ENCODE measurements at regions not wholly inside any gene's neighbourhood (a gene's known extent, or its start where the extent isn't known, plus 50 kb on each side); places are given as distances from the start of the nearest gene placed in this dataset.
"Not testable (repeated sequence)": the region's sequence is repeated elsewhere in the genome, so short reads cannot be mapped to it uniquely, and the experiment has no call there.

DNA sequence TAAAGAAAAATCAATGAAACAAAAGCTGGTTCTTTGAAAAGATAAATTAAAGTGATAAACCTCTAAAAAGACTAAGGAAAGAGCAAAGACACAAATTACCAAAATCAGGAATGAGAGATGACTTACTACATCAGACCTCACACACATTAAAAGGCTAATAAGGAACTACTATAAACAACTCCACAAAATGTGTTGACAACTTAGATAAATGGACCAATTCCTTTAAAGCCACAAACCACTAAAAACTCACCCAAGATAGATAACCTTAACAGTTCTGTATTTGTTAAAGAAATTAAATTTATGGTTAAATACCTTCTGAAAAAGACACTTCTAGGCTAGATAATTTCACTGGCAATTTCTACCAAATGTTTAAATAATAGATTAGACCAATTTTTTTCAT, 170.4 kb downstream of the SMAD6 start:
- in situ Hi-C loops (cut with HindIII; ENCODE audit: low sequenced_read_pairs): no loop called here
- peak; percentile 9 for DNase-seq (ENCODE audit: low read depth, low spot score)
- no peak overlapping the region for H3K4me3 ChIP-seq (ENCODE audit: low read depth, low read length)
- TF ChIP-seq, protein P1, sequence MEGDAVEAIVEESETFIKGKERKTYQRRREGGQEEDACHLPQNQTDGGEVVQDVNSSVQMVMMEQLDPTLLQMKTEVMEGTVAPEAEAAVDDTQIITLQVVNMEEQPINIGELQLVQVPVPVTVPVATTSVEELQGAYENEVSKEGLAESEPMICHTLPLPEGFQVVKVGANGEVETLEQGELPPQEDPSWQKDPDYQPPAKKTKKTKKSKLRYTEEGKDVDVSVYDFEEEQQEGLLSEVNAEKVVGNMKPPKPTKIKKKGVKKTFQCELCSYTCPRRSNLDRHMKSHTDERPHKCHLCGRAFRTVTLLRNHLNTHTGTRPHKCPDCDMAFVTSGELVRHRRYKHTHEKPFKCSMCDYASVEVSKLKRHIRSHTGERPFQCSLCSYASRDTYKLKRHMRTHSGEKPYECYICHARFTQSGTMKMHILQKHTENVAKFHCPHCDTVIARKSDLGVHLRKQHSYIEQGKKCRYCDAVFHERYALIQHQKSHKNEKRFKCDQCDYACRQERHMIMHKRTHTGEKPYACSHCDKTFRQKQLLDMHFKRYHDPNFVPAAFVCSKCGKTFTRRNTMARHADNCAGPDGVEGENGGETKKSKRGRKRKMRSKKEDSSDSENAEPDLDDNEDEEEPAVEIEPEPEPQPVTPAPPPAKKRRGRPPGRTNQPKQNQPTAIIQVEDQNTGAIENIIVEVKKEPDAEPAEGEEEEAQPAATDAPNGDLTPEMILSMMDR (IDR thresholded peaks at IDR 0.05; ENCODE audit: low read depth, low read length): no peak

DNA sequence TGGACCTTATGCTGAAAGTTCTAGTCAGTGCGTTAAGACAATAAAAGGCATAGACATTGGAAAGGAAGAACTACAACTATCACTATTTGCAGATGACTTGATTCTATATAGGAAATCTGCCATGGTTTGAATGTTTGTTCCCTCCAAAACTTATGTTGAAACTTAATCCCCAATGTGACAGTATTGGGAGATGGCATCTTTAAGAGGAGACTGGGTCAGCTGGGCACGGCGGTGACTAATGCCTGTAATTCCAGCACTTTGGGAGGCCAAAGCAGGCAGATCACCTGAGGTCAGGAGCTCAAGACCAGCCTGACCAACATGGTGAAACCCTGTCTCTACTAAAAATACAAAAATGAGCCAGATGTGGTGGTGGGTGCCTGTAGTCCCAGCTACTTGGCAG, 171.3 kb downstream of the SMAD6 start:
- H3K4me3 ChIP-seq (ENCODE audit: low read depth, low read length); DNase-seq (ENCODE audit: low read depth, low spot score); in situ Hi-C loops (cut with HindIII; ENCODE audit: low sequenced_read_pairs): not testable (repeated sequence)

DNA sequence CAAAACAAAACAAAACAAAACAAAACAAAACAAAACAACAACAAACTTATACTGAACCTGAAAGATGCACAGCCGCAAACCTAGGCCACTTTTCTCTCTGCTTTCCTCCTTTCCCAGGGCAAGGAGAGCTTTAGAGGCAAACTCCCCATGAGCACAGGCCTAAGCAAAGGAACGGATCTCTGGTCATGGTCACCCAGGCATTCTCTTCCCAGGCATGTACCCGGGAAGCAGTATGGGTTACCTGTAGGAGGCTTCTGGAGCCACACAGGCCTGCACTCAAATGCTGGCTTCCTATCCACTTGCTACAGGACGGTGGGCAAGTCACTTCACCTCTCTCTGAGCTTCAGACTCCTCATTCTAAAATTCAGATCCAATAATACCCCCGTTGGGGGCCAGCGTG, 171.8 kb downstream of the SMAD6 start:
- in situ Hi-C loops (cut with HindIII; ENCODE audit: low sequenced_read_pairs): no loop called here
- TF ChIP-seq, protein P1 (IDR thresholded peaks at IDR 0.05; ENCODE audit: low read depth, low read length): no peak
- no peak for DNase-seq (ENCODE audit: low read depth, low spot score)
- H3K4me3 ChIP-seq (ENCODE audit: low read depth, low read length): no peak overlapping the region

DNA sequence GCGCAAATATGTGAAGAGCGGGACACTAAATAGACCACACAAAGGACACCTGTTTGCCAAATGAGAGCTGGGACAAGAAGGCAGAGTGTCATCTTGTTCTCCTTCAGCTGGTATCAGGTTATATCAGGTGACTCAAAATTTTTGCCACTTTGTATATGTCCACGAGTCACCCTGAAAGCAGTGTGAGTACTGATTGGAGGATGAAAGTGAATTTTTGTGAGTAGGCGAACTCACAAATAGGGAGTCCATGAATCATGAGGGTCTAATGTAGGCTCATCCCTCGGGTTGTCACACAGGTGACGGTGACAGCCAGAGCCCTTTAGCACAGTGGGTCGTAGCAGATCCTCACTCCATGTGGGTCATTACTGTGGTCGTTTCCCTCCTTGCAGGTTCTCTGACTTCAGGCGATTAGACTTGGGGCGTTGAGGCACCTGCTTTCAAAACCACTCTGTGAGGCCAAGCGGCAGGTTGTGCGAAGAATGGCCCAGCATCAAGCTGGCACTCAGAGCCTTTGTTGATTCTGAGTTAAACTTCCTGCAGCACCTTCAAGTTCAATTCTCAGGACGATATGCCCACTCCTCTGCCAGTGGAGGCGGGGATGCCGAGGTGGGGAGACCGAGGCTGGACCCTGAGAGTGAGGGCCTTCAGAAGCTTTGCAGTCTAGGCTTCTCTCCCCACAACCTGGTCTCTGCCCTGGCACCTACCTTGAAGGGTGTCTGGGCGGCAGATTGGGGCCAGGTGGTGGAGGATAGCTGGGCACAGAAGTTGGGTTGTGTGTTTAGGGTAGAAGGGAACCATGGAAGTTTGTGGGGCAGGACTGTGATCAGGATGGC, 173.8 kb downstream of the SMAD6 start:
- no peak overlapping the region for H3K4me3 ChIP-seq (ENCODE audit: low read depth, low read length)
- TF ChIP-seq, protein P1 (IDR thresholded peaks at IDR 0.05; ENCODE audit: low read depth, low read length): no peak
- no peak for DNase-seq (ENCODE audit: low read depth, low spot score)
- in situ Hi-C loops (cut with HindIII; ENCODE audit: low sequenced_read_pairs): no loop called here

DNA sequence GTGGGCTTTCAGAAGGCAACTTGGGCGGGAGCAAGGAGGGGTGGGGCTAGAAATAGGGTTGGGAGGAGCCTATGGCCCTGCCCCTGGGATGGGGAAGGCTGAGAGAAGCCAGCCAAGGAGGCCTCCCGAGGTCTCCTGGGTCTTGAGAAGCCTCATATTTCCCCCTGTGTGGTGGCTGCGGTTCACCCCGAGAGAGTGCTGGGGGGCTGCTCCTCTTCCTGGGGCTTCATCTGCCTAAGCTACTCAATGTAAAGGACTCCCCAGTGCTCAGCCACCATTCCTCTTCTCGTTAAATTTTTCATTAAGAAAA, 174.3 kb downstream of the SMAD6 start:
- H3K4me3 ChIP-seq (ENCODE audit: low read depth, low read length): no peak overlapping the region
- TF ChIP-seq, protein P1 (IDR thresholded peaks at IDR 0.05; ENCODE audit: low read depth, low read length): no peak
- no peak for DNase-seq (ENCODE audit: low read depth, low spot score)
- in situ Hi-C loops (cut with HindIII; ENCODE audit: low sequenced_read_pairs): no loop called here

DNA sequence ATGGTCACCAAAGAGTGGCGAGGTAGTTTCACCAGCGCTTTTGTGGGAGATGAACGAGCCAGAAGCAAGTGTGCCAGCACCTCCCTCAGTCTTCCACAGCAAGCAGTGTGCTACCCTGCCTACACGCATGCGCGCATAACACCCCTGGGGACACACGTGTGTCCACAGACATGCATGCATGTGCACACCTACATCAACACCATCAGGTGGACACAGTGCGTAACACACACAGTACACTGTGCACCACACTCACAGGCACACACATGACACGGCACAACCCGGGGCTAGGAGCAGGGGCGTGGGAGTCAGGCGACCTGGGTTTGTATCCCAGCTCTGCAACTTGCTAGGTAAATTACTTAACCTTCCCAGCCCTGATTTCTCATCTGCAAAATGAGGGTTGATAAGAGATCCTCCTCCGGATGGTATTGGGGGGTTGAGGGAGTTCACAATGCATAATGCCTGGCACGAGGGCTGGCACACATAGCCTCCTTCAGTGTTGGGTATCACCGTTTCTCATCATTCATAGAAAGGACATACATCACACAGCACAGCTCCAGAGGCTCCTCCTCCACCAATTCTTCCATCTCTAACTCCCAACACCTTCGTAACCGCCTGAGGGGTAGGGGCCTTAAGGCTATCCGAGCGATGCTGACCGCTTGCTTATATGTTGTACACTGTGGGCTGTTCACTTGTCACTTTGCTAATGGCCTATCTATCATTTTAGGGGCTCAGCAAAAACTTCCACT, 174.9 kb downstream of the SMAD6 start:
- in situ Hi-C loops (cut with HindIII; ENCODE audit: low sequenced_read_pairs): no loop called here
- H3K4me3 ChIP-seq (ENCODE audit: low read depth, low read length): no peak overlapping the region
- TF ChIP-seq, protein P1 (IDR thresholded peaks at IDR 0.05; ENCODE audit: low read depth, low read length): no peak
- DNase-seq (ENCODE audit: low read depth, low spot score): no peak

All from astrocyte of the spinal cord (primary cell).